ENCODE measurements at regions not wholly inside any gene's neighbourhood (a gene's known extent, or its start where the extent isn't known, plus 50 kb on each side); places are given as distances from the start of the nearest gene placed in this dataset. TPM values are rescaled to one million over a fixed set of nuclear protein-coding genes. Genes with fewer than 3 reads are reported as not detected.
A peak's percentile ranks its signal among the peaks of the same experiment; 100 is the strongest.

DNA sequence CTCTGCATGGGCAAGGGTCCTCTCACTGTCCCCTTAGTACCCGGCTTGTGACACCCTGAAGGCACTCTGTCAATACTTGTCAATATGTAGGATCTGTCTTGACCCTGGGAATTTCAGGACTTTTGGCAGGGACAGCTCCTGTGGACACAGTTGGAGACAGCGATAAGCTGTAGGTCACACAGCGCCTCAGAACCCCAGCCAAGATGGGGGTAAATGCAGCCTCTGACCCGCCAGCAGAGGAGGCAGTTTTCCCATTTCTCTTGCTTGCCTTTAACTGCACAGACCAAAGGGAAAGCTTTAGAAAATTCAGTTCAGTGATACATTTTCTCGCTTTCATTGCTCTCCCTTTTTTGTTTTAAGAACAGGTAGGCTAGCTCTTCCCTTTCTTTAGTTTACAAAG lies 54.8 kb upstream of the KLHL29 start:
- H3K4me3 ChIP-seq, result no peak overlapping the region
- Mint-ChIP-seq H3K4me3 (no peak overlapping the region), H3K9me3 (no peaks in the 10 kb centered on the region), H3K27me3 (ENCODE audit: insufficient read depth, low read depth) (peaks cover 14% of the 10 kb centered on the region), H3K36me3 (no peaks in the 10 kb centered on the region), H3K27ac (no peak overlapping the region), H3K4me1 (no peaks in the 10 kb centered on the region)
- no peaks in the 10 kb centered on the region for H3F3A ChIP-seq (ENCODE audit: low read depth)
- H3K4me1 ChIP-seq, result peaks cover 8% of the 10 kb centered on the region
- no peaks in the 10 kb centered on the region for H3K79me2 ChIP-seq (ENCODE audit: low read depth)
- TF ChIP-seq, protein P1, sequence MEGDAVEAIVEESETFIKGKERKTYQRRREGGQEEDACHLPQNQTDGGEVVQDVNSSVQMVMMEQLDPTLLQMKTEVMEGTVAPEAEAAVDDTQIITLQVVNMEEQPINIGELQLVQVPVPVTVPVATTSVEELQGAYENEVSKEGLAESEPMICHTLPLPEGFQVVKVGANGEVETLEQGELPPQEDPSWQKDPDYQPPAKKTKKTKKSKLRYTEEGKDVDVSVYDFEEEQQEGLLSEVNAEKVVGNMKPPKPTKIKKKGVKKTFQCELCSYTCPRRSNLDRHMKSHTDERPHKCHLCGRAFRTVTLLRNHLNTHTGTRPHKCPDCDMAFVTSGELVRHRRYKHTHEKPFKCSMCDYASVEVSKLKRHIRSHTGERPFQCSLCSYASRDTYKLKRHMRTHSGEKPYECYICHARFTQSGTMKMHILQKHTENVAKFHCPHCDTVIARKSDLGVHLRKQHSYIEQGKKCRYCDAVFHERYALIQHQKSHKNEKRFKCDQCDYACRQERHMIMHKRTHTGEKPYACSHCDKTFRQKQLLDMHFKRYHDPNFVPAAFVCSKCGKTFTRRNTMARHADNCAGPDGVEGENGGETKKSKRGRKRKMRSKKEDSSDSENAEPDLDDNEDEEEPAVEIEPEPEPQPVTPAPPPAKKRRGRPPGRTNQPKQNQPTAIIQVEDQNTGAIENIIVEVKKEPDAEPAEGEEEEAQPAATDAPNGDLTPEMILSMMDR (IDR thresholded peaks at IDR 0.05), result peak; percentile 66
- TF ChIP-seq EZH2phosphoT487 (IDR thresholded peaks at IDR 0.05) (no peak), EZH2 (IDR thresholded peaks at IDR 0.05) (no peak)
- H3K4me2 ChIP-seq, result no peak overlapping the region
- peak; percentile 85 for DNase-seq (ENCODE audit: low spot score)
- H3K9me3 ChIP-seq (ENCODE audit: low read depth), result no peaks in the 10 kb centered on the region
- H2AFZ ChIP-seq (replicated peaks), result no peak overlapping the region
- H3K27me3 ChIP-seq, result no peaks in the 10 kb centered on the region
- no peaks in the 10 kb centered on the region for H3K36me3 ChIP-seq
- no peak overlapping the region for H3K27ac ChIP-seq
- H4K20me1 ChIP-seq (ENCODE audit: low read depth), result no peaks in the 10 kb centered on the region
- no peak overlapping the region for H3K9ac ChIP-seq

Small RNA genes lying in the stretch of these regions (small RNA-seq; reads per million reads assigned to genes)
- gene AC099799.1 (not detected), gene RN7SL117P (not detected), gene RNA5SP87 (not detected)
